IMR-90 (cell line): ENCODE measurements at regions not wholly inside any gene's neighbourhood (a gene's known extent, or its start where the extent isn't known, plus 50 kb on each side); places are given as distances from the start of the nearest gene placed in this dataset.
"Not testable (repeated sequence)": the region's sequence is repeated elsewhere in the genome, so short reads cannot be mapped to it uniquely, and the experiment has no call there.

Source experiments
- ATAC-seq: fragments of 200-7000 bp; cut with Tn5 transposase; 2 replicates; pipeline ENCODE4 v1.9.1; 2020; ENCODE audit warnings: low read depth, mild to moderate bottlenecking, moderate library complexity
- BruUV-seq: library from RNA; stranded (reverse); fragments of 400-500 nt; replicated peaks from 2 replicates; lab custom pipeline; 2021; lab: Mats Ljungman, UMichigan
- CTCF ChIA-PET: fragments of 300-600 bp; formaldehyde crosslinking; extraction: SDS; loops from one replicate; lab custom pipeline; 2021; ENCODE audit warnings: antibody characterized with exemption; lab: Yijun Ruan, JAX
- POLR2A ChIA-PET: fragments of 300-600 bp; sonication (Branson Sonifier 250); formaldehyde crosslinking; loops from one replicate; lab custom pipeline; 2022; ENCODE audit warnings: antibody characterized with exemption; ENCODE audit not compliant: unreplicated experiment; lab: Charles Lee
- DNase-seq: peaks from one replicate; pipeline ENCODE4 v3.0.0; 2013
- H2AFZ ChIP-seq: replicated peaks from 2 replicates; pipeline ENCODE3; 2013; ENCODE audit warnings: low read length, mild to moderate bottlenecking; ENCODE audit not compliant: poor library complexity
- H2AK5ac ChIP-seq: 2 replicates; pipeline ENCODE4 v1.6.1; 2013; ENCODE audit warnings: low read depth, low read length, inconsistent platforms
- H2AK9ac ChIP-seq: replicated peaks from 2 replicates; pipeline ENCODE3; 2013; ENCODE audit warnings: mild to moderate bottlenecking, low read depth, low read length, moderate library complexity; ENCODE audit not compliant: poor library complexity
- H2BK120ac ChIP-seq: 2 replicates; pipeline ENCODE4 v1.6.1; 2013; ENCODE audit warnings: low read depth, low read length, inconsistent platforms
- H2BK15ac ChIP-seq: 3 replicates; pipeline ENCODE4 v1.6.1; 2013; ENCODE audit warnings: low read depth, low read length, inconsistent platforms
- H2BK20ac ChIP-seq: 2 replicates; pipeline ENCODE4 v1.6.1; 2013; ENCODE audit warnings: low read depth, mild to moderate bottlenecking, inconsistent platforms, low read length, moderate library complexity
- H2BK5ac ChIP-seq: 2 replicates; pipeline ENCODE4 v1.6.1; 2013; ENCODE audit warnings: mild to moderate bottlenecking, low read depth, low read length, inconsistent platforms; ENCODE audit not compliant: poor library complexity, severe bottlenecking
- H3K14ac ChIP-seq: replicated peaks from 2 replicates; pipeline ENCODE4 v1.6.1; 2013; ENCODE audit warnings: low read depth, low read length, inconsistent platforms
- H3K18ac ChIP-seq: 2 replicates; pipeline ENCODE4 v1.6.1; 2013; ENCODE audit warnings: low read depth, low read length, control low read depth
- H3K23ac ChIP-seq: 2 replicates; pipeline ENCODE4 v1.6.1; 2013; ENCODE audit warnings: low read depth, low read length, inconsistent platforms
- H3K27ac ChIP-seq: 2 replicates; pipeline ENCODE4 v1.5.1; 2013; ENCODE audit warnings: mild to moderate bottlenecking, control low read depth, low read length; ENCODE audit not compliant: insufficient read depth
- H3K27me3 ChIP-seq: 2 replicates; pipeline ENCODE4 v1.6.1; 2013; ENCODE audit warnings: low read length; ENCODE audit not compliant: control insufficient read depth, insufficient read depth
- H3K36me3 ChIP-seq: 2 replicates; pipeline ENCODE4 v1.6.1; 2013; ENCODE audit warnings: low read length, mixed read lengths; ENCODE audit not compliant: control insufficient read depth, insufficient read depth
- H3K4ac ChIP-seq: 2 replicates; pipeline ENCODE4 v1.6.1; 2013; ENCODE audit warnings: low read depth, low read length, inconsistent platforms
- H3K4me1 ChIP-seq: 2 replicates; pipeline ENCODE4 v1.6.1; 2013; ENCODE audit warnings: low read length, mixed read lengths; ENCODE audit not compliant: control insufficient read depth, insufficient read depth
- H3K4me2 ChIP-seq: 2 replicates; pipeline ENCODE4 v1.6.1; 2013; ENCODE audit warnings: low read depth, mild to moderate bottlenecking, control low read depth, low read length, moderate library complexity
- H3K4me3 ChIP-seq: 2 replicates; pipeline ENCODE4 v1.5.1; 2013; ENCODE audit warnings: low read depth, mild to moderate bottlenecking, control low read depth, low read length, moderate library complexity; ENCODE audit not compliant: insufficient read depth
- H3K56ac ChIP-seq: 2 replicates; pipeline ENCODE4 v1.6.1; 2013; ENCODE audit warnings: low read length, inconsistent platforms; ENCODE audit not compliant: insufficient read depth; ENCODE audit errors: extremely low read depth
- H3K79me1 ChIP-seq, 2 experiments: 2 replicates each; pipeline ENCODE4 v1.6.1; 2013; ENCODE audit warnings: low read length in 2 of 2, inconsistent platforms in 1 of 2, low read depth in 1 of 2
- H3K9ac ChIP-seq: 2 replicates; pipeline ENCODE4 v1.6.1; 2013; ENCODE audit warnings: low read depth, low read length, control low read depth
- H3K9me1 ChIP-seq: 2 replicates; pipeline ENCODE4 v1.6.1; 2013; ENCODE audit warnings: low read length, inconsistent platforms; ENCODE audit not compliant: insufficient read depth
- H3K9me3 ChIP-seq: 2 replicates; pipeline ENCODE4 v1.6.1; 2013; ENCODE audit warnings: low read length; ENCODE audit not compliant: control insufficient read depth, insufficient read depth
- H4K20me1 ChIP-seq: 2 replicates; pipeline ENCODE4 v1.6.1; 2013; ENCODE audit warnings: low read length, inconsistent platforms; ENCODE audit not compliant: insufficient read depth
- H4K5ac ChIP-seq: 2 replicates; pipeline ENCODE4 v1.6.1; 2013; ENCODE audit warnings: mild to moderate bottlenecking, low read depth, low read length, control low read depth
- H4K8ac ChIP-seq, 2 experiments: 2 replicates each; pipeline ENCODE4 v1.6.1; 2013; ENCODE audit warnings: low read depth in 2 of 2, low read length in 2 of 2, control low read depth in 1 of 2, inconsistent platforms in 1 of 2
- H4K91ac ChIP-seq: 2 replicates; pipeline ENCODE4 v1.6.1; 2013; ENCODE audit warnings: low read depth, low read length, inconsistent platforms; ENCODE audit not compliant: insufficient read depth
- CEBPB ChIP-seq: IDR thresholded peaks from 2 replicates; pipeline ENCODE4 v1.6.1; 2012; ENCODE audit warnings: low read depth, low read length, improper control_type of control experiment
- ELK1 ChIP-seq: fragments of 150-350 bp; IDR thresholded peaks from 2 replicates; pipeline ENCODE4 v1.6.1; 2016; ENCODE audit warnings: low read depth, mild to moderate bottlenecking, low read length, moderate library complexity, borderline replicate concordance
- WGBS, 2 experiments: methylation state at CpG; one replicate each; pipeline versions ENCODE4 v1.1.5 to v1.1.7; 2013; ENCODE audit warnings: missing lambda C conversion rate in 2 of 2; ENCODE audit not compliant: insufficient read length in 1 of 2; ENCODE audit errors: extremely low coverage in 2 of 2; 5-methylcytosine and 5-hydroxymethylcytosine counted together
- dilution Hi-C: fragments of 300-500 bp; cut with HindIII; formaldehyde crosslinking; loops from one replicate; pipeline ENCODE4 v1.14.3; 2018; ENCODE audit warnings: low sequenced_read_pairs; ENCODE audit not compliant: unreplicated experiment
- in situ Hi-C: fragments of 300-500 bp; cut with MboI; formaldehyde crosslinking; loops from 3 replicates; pipeline ENCODE4 v1.14.3; 2019; ENCODE audit warnings: low sequenced_read_pairs, inconsistent platforms, mixed read lengths
- intact Hi-C: fragments of 100-400 bp; cut with micrococcal nuclease; formaldehyde crosslinking; loops from 2 replicates; pipeline ENCODE4 v1.10.0; 2022

GRCh38 chr5:100108883-100109282 lies 426.3 kb upstream of the FAM174A start:
- Histone ChIP-seq H2BK20ac (no peak overlapping the region), H3K27me3 (no peaks in the 10 kb centered on the region), H2AFZ (no peak overlapping the region), H3K9me3 (peaks cover 12% of the 10 kb centered on the region), H4K5ac (no peak overlapping the region), H2AK5ac (no peak overlapping the region), H3K4ac (no peak overlapping the region), H2BK120ac (no peak overlapping the region), H3K9ac (no peak overlapping the region), H3K79me1 (no peaks in the 10 kb centered on the region), H3K14ac (no peak overlapping the region), H2BK5ac (no peak overlapping the region), H3K18ac (no peak overlapping the region), H3K56ac (no peak overlapping the region), H4K8ac (no peak overlapping the region), H4K91ac (no peak overlapping the region), H3K4me3 (no peak overlapping the region), H3K23ac (no peak overlapping the region), H4K20me1 (no peaks in the 10 kb centered on the region), H3K27ac (no peak overlapping the region), H2BK15ac (no peak overlapping the region), H3K9me1 (no peaks in the 10 kb centered on the region), H2AK9ac (no peak overlapping the region), H3K4me2 (no peak overlapping the region), H3K36me3 (no peaks in the 10 kb centered on the region), H3K4me1 (no peaks in the 10 kb centered on the region)
- no CpG with 5 or more reads among the region's 3 CpGs for WGBS, 2 experiments
- dilution Hi-C loops, result no loop called here
- intact Hi-C loops, result no loop called here
- ATAC-seq (no peak), DNase-seq (no peak)
- TF ChIP-seq ELK1 (no peak), CEBPB (no peak)
- ChIA-PET POLR2A (no interaction called here), CTCF (no interaction called here)
- in situ Hi-C loops, result no loop called here
- BruUV-seq, result no TSS peak

- H4K5ac ChIP-seq, H3K9me1 ChIP-seq, H4K91ac ChIP-seq, H3K9ac ChIP-seq, H3K9me3 ChIP-seq, H3K27ac ChIP-seq, H2BK120ac ChIP-seq, H2BK15ac ChIP-seq, H3K27me3 ChIP-seq, H2AK9ac ChIP-seq, BruUV-seq, H3K18ac ChIP-seq, H3K14ac ChIP-seq, H2BK5ac ChIP-seq, H2AFZ ChIP-seq, H2BK20ac ChIP-seq, H4K20me1 ChIP-seq, H3K56ac ChIP-seq, H3K36me3 ChIP-seq, H3K4ac ChIP-seq, POLR2A ChIA-PET, dilution Hi-C loops, CTCF ChIA-PET, DNase-seq, H3K23ac ChIP-seq, H3K4me2 ChIP-seq, intact Hi-C loops, H4K8ac ChIP-seq, in situ Hi-C loops, H3K4me3 ChIP-seq, H3K79me1 ChIP-seq, ATAC-seq, H3K4me1 ChIP-seq, H2AK5ac ChIP-seq: not testable (repeated sequence)
- WGBS, 2 experiments, result no CpG with 5 or more reads among the region's 1 CpG
Measured at GRCh38 chr5:100103592-100104119, 431.5 kb upstream of the FAM174A start.
